DMS79 (cell line): ENCODE measurements at regions not wholly inside any gene's neighbourhood (a gene's known extent, or its start where the extent isn't known, plus 50 kb on each side); places are given as distances from the start of the nearest gene placed in this dataset.
A peak's percentile ranks its signal among the peaks of the same experiment; 100 is the strongest.
"Not testable (repeated sequence)": the region's sequence is repeated elsewhere in the genome, so short reads cannot be mapped to it uniquely, and the experiment has no call there.

Experiments used
- DNase-seq: peaks from one replicate; lab custom pipeline; 2025; lab: John Stamatoyannopoulos, UW

GRCh38 chr2:147273106-147273505 lies 571.7 kb upstream of the ACVR2A start:
- no peak for DNase-seq

GRCh38 chr2:147269581-147269980 lies 575.2 kb upstream of the ACVR2A start:
- DNase-seq = not testable (repeated sequence)

DNA sequence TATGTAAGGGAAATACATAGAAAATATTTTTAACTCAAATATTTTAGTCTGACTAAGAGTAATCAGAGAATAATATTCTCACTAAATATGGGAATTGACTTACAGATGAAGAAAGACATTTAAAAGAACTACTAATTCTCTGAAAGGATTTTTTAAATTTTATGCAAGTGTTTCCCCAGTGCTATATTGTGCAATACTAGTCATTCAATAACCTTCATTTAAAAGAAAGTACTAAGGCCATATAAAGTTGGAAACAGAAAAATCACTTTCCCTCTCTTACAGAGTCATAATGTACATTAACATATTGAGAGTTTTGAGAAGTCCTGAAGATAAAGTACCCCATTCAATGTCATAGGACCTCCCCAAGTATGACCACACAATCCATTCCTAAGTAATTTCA lies 584.6 kb upstream of the ACVR2A start:
- DNase-seq = no peak

DNA sequence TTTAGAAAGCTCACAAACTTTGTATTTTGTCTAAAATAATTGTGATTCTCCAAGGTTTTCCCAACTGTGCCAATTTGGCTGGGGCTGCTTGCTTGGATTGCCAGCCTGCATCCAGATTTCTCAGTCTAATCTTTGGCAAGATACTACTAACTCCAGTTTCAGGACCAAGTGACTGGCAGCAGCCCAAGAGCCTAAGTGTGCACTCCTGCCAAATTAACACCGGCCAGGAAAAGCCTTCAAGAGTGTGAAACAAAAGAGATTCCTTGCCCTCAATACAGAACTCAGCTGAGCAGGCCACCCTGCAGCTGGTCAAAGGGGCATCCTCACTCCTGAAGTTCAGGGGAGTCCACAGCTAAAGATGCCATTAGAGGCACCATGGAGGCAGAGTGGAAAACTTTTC lies 589.0 kb upstream of the ACVR2A start:
- peak; percentile 74 for DNase-seq

DNA sequence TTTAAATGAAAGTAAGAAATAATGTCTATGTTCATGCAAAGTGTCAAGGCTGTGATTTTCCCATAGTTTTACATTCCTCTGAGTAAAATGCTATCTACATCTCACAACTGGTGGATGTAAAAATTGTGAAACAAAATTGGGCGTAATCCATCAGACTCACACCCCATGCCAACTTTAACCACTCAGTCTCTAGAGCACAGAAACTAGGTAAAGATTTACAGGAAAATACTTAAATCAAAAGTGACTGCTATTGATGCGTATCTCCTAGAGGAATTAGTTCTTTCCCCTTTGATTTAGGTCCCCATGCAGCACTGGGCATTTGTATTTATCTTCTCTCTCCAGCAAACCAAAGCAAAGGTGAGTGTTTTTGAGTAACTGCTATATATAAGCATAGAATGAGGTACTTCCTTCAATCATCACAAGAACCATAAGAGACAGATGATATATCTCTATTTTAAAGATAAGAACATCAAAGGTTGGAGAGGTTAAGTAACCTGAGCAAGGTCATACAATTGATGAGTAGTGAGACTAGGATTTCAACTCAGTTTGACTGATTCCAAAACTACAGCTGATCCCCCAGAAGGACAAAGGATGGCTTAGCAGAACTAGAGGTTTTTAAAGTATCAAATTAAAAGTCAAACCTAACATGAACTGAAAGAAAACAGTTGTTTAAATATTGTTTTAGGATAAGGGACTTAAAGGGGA lies 594.0 kb upstream of the ACVR2A start:
- no peak for DNase-seq

DNA sequence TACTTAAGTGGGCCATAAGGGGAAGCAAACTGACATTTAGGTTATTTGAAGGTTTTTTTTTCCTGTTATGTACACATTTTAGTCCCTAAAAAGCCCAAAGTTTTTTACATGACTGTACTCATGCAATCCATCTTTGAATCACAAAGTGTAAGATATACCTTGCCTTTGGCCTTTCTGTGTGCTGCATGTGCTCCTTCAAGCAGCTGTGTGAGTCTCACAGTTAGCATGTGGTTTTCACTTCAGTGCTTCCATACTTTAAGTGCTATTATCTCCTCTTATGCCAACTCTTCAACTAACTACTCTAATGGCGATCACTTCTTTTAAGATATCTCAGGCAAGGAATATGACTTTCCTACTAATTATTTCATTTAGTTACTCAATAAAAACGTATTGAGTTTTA lies 597.1 kb upstream of the ACVR2A start:
- DNase-seq = peak; percentile 95

DNA sequence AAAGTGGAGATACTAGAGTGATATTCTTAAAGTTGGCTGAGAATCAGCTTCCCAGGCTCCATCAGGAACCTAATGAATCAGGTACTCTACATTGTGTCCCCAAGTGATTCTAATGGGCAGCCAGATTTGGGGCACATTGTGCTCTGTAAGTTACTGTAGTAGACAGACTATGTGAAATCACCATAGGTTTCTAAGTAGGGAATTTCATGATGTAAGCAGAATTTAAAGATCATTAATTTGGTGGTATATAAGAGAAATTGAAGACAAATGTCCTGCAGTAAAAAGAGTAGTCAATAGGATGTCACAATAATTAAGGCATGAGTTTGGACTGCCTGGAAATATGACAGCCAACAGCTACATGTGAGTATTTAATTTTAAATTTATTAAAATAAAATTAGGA lies 602.4 kb upstream of the ACVR2A start:
- DNase-seq = no peak

GRCh38 chr2:147236601-147237000 lies 608.2 kb upstream of the ACVR2A start:
- no peak for DNase-seq

- DNase-seq = no peak
Measured at GRCh38 chr2:147232225-147232669, 612.6 kb upstream of the ACVR2A start.

DNA sequence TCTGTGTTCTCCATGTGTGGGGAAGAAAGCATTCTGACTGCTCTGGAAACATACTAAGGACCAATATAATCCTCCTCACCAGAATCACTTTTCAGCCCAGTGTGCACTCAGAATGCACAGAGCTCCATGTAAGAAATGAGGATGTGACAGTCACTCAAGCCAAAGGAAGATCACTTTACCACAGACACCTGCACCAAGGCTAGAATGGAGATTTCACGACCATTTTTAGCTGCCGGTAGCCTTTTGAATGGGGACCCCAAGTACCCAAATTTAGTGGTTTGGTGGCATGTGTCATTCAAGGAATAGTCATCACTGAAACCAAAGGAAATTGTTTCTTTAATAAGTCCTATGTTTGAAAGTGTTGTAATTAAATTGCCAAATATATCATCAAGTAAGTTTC lies 613.2 kb upstream of the ACVR2A start:
- DNase-seq = no peak

DNA sequence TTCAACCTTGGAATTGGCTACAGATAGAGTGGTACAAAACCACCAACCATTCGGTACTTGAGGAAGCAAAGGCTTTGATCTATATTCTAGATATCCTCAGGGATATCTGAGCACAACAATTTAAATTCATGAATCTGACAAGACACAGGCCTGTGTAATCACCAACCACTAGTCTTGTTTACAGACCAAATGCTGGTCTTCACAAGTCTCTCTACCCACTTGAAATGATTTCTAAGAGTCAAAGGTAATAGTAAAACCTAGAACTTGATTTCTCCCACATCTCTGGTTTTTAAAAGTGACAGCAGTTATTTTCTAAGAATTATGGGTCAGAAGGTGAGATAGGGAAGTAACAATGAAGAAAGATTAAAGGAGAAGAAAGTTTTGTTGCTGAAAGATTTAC lies 613.7 kb upstream of the ACVR2A start:
- no peak for DNase-seq

- no peak for DNase-seq
Measured at GRCh38 chr2:147227313-147227712, 617.5 kb upstream of the ACVR2A start.

- no peak for DNase-seq
Measured at GRCh38 chr2:147224070-147224469, 620.8 kb upstream of the ACVR2A start.

GRCh38 chr2:147223553-147224060 lies 621.2 kb upstream of the ACVR2A start:
- DNase-seq = peak; percentile 61

GRCh38 chr2:147223119-147223518 lies 621.7 kb upstream of the ACVR2A start:
- peak; percentile 11 for DNase-seq

- DNase-seq = no peak
Measured at GRCh38 chr2:147222506-147222905, 622.3 kb upstream of the ACVR2A start.

DNA sequence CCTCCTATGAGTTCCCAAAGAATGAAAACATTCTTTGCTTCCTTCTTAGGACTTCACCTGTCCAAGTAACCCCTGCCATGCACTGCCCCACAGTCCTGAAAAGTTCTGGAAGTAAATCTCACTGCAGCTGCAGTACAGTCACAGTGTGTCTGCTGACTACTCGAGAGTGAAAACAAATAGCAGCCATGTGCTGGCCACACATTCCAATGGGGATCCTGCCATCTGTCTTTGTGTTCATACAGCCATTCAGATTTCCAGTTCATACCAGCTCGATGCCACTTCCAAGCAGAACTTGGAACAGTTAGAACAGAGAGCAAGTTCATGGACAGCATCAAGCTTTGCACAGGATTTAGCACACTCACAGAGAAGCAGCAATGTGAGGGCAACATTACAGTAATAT lies 629.9 kb upstream of the ACVR2A start:
- no peak for DNase-seq

- DNase-seq = no peak
Measured at GRCh38 chr2:147211484-147211883, 633.3 kb upstream of the ACVR2A start.

DNA sequence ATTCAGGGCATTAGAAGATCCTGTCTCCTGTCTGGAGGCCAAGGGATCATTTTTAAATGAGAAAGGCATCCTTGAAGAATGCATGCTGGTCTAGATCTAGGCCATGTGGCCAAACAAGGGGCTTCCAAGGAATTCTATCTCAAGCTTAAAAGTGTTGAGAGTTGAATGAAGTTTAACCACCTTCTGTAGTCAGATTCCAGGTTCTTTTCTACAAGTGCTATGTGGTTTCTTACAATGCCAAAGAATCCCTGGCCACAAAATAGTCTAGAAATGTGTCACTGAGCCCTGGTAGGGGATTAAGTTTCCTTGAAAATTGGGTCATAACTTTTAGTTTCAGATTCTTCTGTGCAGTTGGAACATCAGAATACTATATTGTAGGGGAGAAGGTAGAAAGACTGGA lies 640.7 kb upstream of the ACVR2A start:
- DNase-seq = no peak

GRCh38 chr2:147198651-147199171 lies 646.1 kb upstream of the ACVR2A start:
- peak; percentile 78 for DNase-seq

DNA sequence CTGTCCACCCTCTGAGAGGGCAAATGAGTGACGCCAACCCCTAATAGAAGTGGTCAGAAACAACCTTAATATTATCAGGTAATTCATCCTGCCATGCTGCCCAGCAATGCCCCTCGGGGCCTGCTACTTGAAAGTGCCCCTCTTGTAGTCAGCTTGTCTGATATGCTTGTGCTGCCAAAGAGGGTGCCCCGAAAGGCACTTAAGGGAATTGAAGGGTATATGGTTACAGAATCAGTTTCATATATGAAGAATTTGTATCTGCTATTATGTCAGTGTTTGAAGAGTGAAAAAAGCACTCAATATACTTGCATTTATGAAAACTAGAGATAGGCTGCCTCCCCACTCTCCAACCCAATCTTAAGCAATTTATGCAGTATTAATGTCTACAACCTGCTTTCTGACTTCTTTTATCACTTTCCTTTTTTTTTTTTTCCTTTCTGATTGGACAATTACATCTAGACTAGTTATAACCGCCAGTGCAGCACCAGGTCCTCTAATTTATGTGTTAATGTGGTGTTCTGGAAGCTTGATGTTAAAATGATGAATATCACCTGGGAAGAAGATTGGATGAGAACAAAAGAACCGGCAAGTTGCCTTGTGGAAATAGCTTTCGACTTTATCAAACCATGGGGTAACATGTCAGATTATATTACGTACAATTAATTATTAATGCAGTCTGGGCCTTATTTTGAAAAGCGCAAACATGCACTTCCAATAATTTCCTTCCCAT lies 646.9 kb upstream of the ACVR2A start:
- DNase-seq = peak; percentile 84

DNA sequence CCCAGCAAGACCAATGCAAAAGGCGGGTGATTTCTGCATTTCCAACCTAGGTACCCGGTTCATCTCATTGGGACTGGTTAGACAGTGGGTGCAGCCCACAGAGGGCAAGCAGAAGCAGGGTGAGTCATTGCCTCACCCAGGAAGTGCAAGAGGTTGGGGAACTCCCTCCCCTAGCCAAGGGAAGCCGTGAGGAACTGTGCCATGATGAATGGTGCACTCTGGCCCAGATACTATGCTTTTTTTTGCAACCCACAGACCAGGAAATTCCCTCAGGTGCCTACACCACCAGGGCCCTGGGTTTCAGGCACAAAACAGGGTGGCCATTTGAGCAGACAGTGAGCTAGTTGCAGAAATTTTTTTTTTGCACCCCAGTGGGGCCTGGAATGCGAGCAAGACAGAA lies 662.6 kb upstream of the ACVR2A start:
- no peak for DNase-seq

DNA sequence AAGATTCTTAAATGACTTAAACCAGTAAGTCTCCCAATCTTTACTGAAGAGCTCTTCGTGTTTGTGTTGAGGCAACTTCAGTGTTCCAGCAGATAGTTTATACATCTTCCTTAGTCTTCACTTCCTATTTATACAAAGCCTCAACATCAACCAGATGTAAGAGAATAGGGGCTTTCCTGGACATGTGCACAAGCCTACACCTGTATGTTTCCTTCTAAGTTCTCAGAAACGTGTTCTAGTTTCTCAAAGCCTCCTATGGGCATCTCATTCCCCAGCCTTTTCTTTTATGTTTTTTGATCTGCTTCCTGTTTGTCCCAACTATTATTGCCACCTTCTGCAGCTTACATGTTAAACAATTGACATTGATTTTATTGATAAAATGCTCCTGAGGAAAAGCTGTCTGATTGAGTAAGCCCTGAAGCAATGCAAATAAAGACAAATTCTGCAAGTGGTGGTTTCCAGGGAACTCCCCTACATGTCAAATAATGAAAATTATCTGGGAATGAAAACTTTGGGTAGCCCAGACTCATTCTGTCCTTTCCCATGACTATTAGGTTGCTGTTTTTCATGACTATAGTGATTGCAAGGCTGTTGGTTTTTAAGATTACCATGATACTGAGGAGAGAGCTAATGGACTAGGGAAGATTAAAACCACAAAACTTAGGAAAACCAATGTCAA lies 663.3 kb upstream of the ACVR2A start:
- no peak for DNase-seq
